Mucosa of gallbladder (tissue), 1 donor: ENCODE measurements at regions not wholly inside any gene's neighbourhood (a gene's known extent, or its start where the extent isn't known, plus 50 kb on each side); places are given as distances from the start of the nearest gene placed in this dataset.
A peak's percentile ranks its signal among the peaks of the same experiment; 100 is the strongest.
"Not testable (repeated sequence)": the region's sequence is repeated elsewhere in the genome, so short reads cannot be mapped to it uniquely, and the experiment has no call there.

Experiments used
- DNase-seq: peaks from one replicate; pipeline ENCODE4 v3.0.0-alpha.2; 2020; ENCODE audit warnings: low spot score
- donor health status: DM: no; HTN: no; CAD: no.

DNA sequence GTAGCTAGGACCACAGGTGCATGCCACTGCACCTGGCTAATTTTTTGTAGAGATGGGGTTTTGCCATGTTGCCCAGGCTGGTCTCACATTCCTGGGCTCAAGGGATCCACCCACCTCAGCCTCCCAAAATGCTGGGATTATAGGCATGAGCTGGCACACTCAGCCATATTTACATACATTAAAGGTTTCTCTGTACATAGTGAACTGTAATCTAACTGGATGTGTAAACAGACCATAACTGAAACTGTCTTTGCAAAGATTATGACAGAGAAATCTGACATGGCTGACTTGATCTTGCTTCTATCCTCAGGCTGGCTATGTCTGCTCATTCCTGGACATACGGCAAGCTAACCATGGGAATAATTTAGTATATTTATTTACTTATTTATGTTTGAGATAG, 139.2 kb upstream of the XPO1 start:
- no peak for DNase-seq

DNA sequence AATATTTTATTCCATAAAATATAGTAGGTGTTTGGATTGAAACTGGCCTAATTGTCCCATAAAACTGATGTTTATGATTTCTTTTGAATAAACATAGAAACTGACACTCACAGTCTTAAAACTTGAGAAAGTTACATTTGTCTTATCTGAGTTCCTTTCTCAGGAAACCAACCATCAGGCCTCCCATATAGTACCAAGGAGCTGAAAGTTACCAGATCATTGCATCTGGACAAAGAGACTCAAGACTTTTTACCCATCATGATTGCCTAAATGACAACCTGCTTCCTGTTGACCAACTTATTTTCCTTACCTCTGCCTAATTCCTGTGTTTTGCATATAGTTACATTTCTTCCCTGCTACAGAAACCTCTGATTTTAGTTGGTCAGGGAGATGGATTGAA, 137.0 kb upstream of the XPO1 start:
- DNase-seq, result no peak

DNA sequence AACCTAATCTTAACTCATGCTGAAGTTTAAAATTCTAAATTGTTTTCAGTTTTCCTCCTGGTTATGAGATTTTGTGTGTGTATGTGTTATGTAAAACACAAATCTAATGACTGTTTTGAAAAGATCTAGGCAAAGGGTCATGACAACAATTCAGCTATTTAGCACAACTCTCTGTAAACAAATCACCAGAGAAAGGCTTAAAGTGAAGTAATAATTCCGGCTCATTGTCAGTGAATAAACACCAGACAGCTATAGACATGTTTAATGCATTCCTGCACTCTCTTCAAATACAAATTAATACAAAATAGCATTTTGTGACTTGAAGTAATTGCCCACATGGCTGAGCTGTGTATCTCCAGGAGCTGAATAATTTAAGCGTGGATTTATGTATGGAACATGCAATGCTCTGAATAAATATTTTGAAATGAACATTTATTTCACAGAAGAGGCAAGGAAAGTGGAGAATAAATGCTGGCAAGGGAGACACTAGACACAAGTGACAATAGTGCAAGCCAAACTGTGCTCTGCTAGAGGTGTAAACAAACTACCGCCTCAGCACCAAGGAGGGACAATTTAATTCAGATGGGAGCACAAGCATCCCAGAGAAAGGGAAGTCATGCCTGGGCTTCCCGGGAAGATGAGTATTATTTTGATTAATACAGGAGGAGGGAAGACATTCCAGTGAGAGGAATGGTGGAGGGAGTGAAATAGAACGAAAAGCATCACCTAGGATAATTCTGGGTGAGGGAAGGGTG, 133.6 kb upstream of the XPO1 start:
- no peak for DNase-seq

DNA sequence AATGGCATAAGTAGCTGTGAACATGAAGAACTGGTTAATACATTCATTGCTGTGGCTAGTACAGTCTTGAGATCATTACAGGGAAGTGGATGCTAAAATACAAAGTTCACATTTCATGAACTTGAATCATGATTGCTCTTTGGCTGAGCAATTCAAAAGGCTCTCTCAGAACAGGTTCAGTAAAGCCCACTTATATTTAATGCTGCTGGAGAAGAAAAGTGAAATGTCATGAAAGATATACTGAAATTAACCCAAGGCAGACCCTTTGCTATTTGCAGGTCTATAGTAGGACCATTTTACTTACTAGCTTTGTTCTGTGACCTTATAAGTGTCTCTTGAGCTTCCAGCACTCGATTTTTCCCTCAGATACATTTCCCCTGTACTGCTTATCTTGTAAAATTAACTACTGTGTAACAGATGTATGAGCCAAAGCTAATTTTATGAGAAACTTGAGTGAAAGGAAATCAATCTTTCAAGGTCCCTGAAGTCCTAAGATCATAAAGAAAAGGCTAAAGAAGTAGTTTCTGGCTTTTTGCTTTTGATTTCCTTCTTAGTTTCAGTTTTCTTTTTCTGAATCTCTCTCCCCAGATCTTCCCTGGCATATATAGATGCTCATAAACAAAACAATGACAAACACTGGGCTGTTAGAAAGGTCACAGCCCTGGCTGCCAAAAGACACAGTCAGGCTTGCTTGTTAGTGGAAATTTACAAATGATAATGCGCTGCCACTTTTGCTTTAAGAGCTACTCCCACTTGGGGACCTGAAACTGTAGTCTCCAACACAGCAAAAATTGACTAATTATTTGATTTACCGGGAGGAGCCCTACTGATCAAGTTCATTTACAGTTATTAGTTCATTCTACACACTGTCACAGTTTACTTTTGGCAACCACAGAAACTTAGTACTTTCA, 132.7 kb upstream of the XPO1 start:
- DNase-seq, result peak; percentile 33

DNA sequence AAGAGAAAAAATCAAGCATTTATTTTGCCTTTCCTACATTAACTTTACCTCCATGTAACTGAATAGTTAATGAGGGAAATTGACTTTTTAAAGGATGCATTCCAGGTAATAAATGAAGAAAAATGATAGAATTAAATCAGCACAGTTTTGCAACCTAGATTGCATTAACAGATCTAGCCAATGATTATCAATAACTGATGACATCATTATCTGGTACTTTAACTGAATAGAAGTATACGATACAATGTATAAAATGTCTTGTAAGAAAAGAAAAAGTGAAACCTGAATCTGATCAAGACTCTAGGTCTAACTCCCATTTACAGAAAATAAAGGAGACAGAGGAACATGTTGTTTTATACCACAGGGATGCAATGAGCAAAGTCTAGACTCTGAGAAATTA, 126.0 kb upstream of the XPO1 start:
- DNase-seq, result no peak

DNA sequence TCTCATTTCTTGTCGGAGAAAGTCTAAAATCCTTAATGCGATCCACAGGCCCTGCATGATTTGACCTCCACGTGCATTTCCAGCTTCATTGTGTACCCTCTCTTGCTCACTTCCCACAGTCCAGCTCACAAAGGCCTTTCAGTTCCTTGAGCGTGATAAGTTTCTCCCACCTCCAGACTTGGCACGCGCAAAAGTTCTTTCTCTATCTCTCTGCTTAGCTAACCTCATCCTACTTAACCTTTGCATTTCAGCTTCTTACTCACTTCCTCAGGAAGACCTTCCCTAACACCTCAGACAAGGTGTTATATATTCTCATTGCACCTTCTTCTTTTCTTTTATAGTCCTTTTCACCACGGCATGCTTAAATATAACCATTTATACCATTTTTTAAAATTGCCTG, 124.8 kb upstream of the XPO1 start:
- no peak for DNase-seq

DNA sequence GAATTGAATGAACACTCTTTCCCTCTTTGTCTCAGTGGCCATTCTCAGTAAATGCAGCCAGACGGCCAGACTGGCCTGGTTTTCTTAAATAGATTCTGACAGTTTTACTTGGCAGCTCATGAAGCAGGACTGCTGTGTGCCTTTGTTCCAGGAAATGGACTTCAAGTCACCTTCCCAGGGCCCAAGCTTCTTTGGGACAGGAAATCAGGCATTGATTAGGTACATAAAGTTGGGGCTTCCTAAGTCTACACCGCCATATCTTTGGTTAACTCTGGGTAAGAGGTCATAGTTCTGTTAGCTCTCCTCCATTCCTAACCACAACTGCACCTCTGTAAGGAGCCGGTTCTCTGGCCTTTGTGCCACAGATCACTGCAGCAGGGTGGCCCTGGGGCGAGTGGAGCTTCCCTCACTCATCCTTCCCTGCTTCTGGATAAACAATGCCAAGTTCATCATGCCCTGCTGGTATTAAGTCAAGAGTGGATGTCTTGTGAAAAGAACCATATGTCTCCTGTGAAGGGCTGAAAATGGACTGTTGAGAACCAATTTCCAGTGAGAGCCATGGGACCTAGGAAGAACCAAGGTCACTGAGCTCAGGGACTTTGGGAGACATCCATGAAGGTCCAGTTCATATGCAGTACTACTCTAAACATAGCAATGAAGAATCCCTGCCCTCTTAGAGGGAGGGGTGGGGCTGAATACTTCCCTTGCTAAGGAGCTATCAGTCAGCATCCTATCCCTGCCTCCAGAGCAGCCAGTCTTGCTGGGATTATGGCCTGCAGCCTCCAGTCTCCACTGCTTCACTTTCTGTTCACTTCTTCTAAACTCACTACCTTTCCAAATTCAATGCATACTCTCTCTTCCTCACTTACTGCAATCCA, 122.6 kb upstream of the XPO1 start:
- DNase-seq, result peak; percentile 51

DNA sequence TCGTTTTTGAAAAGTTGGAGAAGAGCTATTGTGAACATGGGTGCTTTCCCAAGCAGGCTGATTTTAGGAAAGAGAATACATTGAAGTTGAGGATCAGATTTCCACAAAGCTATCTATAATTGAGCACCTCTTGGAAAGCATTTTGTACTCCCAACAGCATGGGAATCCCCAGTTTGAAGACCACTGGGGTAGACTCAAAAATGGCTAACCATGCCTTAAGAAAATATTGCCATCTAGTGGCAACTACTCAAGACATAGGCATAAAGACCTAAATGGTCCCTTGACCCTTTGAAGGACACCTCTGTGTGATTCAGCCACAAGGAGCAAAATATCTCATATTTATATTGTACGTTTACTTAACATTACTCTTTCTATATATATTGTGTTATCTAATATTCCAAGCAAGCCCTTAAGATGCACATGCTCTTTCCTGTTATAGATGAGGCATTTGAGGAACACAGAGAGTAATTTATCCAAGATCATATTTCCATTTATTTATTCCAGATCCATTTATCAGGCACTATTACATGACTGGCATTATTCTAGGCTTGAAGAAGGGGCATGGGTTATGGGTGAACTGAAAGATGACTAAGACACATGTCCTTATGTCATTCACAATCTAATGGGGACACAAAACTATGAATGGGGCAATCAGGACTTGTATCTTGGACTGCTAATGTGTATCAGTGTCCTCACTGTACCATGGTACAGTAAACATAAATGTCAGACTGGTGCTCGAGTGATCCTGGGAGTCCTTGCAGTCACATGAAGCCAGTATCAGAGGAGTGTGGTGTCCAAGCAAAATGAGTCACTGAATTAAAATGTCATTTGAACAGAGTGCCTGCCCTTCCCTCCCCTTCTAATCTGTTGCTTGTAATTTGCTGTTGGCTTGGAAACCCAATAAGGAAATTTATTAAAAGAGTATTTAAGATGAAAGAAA, 121.0 kb upstream of the XPO1 start:
- DNase-seq, result peak; percentile 67

DNA sequence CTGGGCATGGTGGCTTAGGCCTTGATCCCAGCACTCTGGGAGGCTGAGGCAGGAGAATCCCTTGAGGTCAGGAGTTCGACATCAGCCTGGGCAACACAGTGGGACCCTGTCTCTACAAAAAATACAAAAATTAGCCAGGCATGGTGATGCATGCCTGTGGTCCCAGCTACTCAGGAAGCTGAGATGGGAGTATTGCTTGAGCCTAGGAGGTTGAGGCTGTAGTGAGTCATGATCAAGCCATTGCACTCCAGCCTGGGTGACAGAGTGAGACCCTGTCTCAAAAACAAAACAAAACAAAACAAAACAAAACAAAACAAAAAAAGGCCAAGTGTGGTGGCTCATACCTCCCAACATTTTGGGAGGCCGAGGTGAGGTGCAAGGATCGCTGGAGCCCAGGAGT, 111.8 kb upstream of the XPO1 start:
- not testable (repeated sequence) for DNase-seq

DNA sequence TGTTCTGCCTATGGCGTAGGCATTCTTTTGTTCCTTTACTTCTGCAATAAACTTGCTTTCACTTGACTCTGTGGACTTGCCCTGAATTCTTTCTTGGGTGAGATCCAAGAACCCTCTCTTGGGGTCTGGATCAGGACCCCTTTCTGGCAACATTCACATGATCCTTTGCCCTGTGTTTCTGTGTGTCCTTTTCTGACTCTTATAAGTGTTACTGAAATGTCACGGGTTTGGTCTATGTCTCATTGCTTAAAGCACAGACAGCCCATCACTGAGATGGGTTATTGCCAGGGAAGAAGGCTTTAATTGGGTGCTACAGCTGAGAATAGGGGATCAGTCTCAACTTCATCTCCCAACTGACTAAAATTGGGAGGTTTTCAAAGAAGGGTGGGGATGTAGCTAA, 110.9 kb upstream of the XPO1 start:
- no peak for DNase-seq

DNA sequence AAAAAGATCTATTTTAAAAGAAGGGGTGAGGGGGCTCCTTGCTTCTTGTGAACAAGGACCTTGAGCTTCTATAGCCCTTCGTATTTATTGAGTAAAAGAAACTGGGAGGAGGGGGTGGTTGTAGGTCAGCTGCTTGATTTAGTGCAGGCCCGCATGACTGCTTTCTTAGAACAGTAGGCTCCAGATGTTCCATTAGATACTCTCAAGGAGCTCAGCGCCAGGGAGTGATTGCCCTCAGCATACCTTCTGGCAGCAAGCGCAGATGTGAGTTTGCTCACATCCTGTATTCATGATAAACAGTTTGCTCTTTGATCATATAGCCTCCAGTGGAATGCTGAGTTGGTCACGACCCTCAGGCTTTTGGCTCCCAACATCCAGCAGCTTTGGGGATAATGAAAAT, 108.9 kb upstream of the XPO1 start:
- no peak for DNase-seq

DNA sequence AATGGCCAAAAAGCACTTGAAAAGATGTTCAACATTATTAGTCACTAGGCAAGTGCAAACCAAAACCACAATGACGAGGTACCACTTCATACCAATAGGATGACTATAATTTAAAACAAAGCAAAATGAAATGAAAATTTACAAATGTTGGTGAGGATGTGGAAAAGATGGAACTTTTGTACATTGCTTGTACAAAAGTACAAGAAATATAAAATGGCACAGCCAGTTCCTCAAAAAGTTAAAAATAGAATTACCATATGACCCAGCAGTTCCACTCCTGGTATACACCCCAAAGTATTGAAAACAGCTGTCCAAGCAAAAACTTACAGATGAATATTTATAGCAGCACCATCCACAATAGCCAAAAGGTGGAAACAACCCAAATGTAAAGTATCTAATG, 107.8 kb upstream of the XPO1 start:
- no peak for DNase-seq

DNA sequence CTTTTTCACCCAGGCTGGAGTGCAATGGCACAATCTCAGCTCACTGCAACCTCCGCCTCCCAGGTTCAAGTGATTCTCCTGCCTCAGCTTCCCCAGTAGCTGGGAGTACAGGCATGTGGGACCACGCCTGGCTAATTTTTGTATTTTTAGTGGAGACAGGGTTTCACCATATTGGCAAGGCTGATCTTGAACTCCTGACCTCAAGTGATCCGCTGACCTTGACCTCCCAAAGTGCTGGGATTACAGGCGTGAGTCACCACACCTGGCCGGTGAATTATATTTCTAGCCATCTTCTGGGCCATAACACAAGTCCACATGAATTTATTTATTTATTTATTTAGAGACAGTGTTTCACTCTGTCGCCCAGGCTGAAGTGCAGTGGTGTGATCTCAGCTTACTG, 105.0 kb upstream of the XPO1 start:
- not testable (repeated sequence) for DNase-seq

DNA sequence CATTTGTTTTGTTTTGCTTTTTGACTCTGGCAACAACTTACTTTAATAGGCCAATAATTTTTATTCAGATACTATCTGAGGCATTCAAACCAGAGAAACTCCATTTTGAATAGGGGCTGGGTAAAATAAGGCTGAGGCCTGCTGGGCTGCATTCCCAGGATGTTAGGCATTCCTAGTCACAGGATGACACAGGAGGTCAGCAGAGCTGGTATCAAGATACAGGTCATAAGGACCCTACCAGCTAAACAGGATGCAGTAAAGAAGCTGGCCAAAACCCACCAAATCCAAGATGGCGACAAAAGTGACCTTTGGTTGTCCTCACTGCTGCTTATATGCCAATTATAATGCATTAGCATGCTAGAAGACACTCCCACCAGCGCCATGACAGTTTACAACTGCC, 102.2 kb upstream of the XPO1 start:
- DNase-seq, result no peak

DNA sequence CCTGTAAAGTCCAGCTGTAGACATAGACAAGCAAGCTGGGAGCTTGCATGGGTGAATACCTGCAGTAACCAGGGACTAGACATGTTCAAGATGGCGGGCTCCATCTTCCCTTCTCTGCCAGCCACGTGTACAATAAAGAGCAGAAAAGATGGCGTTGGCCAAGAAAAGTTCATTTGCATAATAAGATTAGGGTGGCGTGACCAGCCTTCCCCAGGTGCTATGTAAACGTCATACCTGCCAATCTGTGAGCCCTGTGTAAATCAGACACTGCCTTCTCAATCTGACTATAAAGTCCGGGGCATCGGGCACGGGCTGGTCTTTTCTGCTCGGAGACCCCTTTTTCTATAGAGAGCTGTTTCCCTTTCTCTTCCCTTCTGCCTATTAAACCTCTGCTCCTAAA, 101.6 kb upstream of the XPO1 start:
- no peak for DNase-seq

DNA sequence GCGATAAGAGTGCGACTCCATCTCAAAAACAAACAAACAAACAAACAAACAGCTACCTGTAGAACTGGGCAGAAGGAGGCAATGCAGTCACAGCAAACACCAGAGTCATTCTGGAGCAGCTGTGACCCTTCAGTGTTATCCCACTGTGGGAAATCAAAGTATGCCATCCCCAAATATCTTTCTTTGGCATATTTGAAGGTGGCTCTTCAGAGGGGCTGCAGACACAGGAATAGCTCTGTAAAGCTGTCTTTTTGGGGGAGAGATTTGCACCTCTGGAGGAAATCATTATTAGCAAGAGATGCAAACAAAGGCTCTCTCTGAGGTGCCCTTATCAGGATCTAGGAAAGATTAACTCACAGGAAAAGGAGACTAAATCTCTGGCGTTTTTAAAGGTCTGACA, 98.5 kb upstream of the XPO1 start:
- no peak for DNase-seq

DNA sequence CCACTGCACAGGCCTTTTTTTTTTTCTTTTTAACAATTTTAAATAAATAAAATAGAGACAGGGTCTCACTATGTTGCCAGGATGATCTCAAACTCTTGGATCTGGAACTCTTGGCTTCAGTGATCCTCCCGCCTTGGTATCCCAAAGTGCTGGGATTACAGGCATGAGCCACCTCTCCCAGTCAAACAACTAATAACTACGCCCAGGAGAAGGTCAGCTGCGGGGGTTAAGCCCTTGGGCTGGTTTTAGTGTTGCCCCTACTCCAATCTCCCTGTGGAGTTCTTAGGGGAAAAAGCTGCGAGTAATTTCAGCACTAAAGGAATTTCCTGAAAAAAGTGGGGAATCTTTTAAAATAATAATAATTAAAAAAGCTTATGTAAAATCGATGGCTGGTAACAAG, 96.4 kb upstream of the XPO1 start:
- DNase-seq, result no peak

DNA sequence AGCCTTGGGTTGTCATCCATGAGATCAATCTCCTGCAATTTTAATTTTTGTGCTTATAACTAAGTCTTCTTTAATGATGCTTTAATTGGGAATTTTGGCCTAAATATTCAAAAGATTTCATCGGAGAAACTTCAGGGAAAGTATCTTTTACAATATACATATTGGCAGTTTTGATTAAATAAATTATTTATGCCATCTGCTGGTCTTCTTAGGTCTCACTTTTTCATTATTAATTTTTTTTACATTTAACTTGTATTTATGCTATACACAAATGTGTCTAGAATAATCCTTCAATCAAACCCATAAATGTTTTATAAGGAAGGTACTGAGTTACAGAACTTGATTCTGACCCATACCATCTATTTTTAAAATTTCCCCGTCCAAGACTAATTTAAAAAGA, 95.1 kb upstream of the XPO1 start:
- no peak for DNase-seq

DNA sequence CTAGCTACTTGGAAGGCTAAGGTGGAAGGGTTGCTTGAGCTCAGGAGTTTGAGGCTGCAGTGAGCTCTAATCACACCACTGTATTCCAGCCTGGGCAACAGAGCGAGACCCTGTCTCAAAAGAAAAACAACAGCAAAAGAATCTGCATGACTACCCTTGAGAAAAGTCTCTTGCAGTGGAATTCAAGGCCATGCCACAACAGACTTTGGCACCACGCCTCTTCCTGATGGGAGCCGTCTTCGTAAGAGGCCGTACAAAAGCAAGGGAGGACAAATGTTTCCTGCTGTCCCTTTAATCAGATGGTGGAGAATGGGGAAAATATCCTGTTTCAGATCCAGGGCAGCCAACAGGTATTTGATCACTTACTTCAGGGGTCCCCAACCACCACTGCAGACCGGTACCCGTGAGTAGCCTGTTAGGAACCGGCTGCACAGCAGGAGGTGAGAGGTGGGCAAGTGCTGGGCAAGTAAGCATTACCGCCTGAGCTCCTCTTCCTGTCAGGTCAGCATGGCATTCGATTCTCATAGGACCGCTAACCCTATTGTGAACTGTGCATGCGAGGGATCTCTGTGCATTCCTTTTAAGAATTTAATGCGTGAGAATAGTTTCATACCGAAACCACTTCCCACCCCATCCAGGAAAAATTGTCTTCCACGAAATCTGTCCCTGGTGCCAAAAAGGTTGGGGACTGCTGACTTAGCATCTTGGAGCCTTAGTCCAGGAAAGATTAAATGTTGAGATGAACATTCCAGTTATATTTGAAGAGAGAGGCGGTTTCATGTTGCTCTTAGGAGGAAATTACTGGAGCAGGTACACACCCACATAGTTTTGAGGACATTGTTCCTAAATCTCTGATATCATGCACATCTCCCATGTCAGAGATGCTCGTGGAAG, 94.4 kb upstream of the XPO1 start:
- DNase-seq, result peak; percentile 18

DNA sequence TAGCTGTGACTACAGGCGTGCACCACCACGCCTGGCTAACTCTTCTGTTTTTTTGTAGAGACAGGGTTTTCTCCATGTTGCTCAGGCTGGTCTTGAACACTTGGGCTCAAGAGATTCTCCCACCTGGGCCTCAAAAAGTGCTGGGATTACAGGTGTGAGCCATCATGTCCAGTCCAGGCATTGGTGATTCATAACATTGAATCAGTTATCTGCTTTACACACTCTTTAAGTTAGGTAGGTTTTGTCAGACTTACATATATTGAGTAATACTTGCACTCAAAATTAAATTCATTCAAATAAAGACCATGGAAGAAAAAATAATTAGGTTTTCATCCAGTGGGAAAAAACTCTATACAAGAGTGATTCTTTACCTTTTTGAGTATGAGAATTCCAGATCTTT, 93.2 kb upstream of the XPO1 start:
- no peak for DNase-seq
